HG02943 (cell line): ENCODE measurements at regions not wholly inside any gene's neighbourhood (a gene's known extent, or its start where the extent isn't known, plus 50 kb on each side); places are given as distances from the start of the nearest gene placed in this dataset.
"Not testable (repeated sequence)": the region's sequence is repeated elsewhere in the genome, so short reads cannot be mapped to it uniquely, and the experiment has no call there.

ENCODE experiments used
- ATAC-seq: cut with Tn5 transposase; IDR thresholded peaks from one replicate; pipeline ENCODE4 v1.9.1; 2021; ENCODE audit warnings: mild to moderate bottlenecking, low read depth, moderate library complexity; ENCODE audit not compliant: unreplicated experiment

DNA sequence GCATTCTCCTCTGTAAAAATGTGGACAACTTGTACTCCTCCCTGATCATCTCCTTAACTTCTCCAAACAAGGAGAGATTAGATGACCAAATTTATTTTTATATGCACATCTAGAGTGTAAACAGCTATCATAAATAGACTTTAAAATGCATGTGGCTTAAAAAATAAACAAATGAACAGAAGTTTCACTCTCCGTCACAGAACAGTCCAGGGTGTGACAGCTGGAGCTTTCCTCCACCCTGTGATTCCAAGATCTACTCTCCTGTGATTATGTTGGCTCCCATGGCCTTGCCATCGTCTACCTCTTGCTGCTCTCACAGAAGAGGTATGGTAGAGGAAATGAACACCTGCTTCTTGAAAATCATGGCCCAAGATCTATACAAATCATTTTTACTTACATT is 560.2 kb downstream of the TOX3 start:
- ATAC-seq = no peak

GRCh38 chr16:51986301-51986700 is 560.6 kb downstream of the TOX3 start:
- no peak for ATAC-seq

DNA sequence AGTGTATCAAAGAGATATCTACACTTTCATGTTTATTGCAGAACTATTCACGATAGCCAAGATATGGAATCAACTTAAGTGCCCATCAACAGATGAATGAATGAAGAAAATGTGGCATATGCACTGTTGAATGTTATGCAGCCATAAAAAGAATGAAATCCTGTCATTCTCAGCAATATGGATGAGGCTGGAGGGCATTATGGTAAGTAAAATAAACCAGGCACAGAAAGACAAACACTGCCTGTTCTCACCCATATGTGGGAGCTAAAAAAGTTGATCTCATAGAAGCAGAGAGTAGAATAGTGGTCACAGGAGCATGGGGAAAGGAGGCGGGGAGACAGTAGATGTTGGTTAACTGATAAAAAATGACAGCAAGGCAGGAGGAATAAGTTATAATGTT is 561.8 kb downstream of the TOX3 start:
- no peak for ATAC-seq

GRCh38 chr16:51984395-51984794 is 562.5 kb downstream of the TOX3 start:
- ATAC-seq = no peak

GRCh38 chr16:51982715-51983680 is 563.9 kb downstream of the TOX3 start:
- no peak for ATAC-seq

DNA sequence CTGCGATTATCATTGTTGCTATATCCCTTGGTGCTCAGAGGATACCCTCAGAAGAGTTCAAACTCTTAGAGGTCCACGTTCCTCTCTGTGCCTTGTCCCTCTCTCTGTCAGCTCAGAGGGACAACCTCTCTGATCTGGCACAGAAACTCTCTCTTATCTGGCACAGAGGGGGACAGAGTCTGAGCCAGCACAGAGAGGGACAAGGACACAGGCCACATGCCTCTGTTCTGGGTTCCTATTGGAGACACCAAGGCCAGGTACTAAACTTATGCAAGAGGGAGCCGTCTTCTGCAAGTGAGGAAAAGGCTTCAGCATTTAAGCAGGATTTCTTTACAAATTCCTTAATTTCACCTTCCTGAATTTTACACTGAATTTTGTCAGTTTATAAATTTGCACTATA is 565.2 kb downstream of the TOX3 start:
- no peak for ATAC-seq

DNA sequence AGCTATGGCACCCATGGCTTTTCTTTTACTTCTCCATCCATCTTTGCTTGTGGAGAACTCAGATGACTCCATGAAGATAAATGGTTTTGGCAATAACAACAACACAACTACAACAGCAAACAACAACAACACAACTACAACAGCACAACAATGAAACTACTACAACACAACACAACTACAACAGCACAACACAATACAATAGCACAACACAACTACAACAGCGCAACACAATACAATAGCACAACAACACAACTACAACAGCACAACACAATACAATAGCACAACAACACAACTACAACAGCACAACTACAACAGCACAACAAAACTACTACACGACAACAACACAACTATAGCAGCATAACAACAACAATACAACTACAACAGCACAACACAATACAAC is 569.4 kb downstream of the TOX3 start:
- ATAC-seq = not testable (repeated sequence)

DNA sequence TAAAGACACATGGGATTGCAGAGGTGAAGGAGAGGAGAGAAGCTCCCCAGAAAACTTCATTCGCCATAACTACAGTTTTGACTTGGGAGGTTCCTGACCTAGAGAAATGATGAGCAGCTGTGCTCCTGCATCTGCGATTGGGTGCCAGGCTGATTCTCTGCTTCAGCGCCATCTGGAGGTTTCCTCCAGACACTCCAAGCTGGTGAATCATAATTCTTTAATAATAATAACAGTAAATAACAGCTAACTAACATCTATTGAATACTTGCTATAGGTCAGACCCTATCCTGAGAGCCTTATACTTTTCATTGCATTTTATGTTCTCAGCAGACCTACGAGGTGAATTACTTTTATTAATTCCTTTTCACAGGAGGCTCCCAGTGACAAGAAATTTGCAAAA is 575.8 kb downstream of the TOX3 start:
- ATAC-seq = no peak

- ATAC-seq = no peak
These were observed 578.2 kb downstream of the TOX3 start for GRCh38 chr16:51968749-51969148.

DNA sequence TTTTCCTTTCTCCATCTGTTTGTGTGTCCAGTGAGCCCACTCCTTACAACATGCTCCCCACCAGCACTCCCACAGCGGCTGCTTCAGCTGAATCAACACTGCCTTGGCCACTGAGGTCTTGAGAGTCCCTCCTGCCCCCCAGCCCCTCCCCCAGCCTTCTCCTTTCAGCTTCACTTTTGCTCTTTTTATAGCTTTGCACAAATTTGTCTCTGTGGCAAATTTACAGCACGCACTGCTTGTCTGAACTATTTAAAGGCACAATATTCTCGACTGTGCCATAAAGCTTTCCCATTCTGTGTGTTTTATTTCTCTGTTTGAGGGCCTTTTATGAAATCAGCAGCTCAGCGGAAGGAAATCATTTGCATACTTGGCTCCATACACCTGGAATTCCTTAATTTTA is 579.3 kb downstream of the TOX3 start:
- no peak for ATAC-seq

GRCh38 chr16:51960931-51961330 is 586.0 kb downstream of the TOX3 start:
- no peak for ATAC-seq

GRCh38 chr16:51953286-51953985 is 593.5 kb downstream of the TOX3 start:
- no peak for ATAC-seq

DNA sequence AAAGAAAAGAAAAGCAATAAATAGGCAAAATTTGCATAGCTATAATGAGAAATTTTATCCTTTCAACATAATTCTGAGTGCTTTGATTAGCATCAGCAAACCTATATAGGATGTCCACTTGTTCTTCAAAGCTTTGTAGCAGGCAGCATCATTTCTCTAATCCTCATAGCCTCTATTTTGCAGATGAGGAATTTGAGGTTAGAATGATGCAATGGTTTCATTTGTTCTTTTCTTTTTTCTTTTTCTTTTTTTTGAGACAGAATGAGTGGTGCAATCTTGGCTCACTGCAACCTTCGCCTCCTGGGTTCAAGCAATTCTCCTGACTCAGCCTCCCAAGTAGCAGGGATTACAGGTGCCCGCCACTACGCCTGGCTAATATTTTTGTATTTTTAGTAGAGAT is 594.4 kb downstream of the TOX3 start:
- ATAC-seq = no peak

DNA sequence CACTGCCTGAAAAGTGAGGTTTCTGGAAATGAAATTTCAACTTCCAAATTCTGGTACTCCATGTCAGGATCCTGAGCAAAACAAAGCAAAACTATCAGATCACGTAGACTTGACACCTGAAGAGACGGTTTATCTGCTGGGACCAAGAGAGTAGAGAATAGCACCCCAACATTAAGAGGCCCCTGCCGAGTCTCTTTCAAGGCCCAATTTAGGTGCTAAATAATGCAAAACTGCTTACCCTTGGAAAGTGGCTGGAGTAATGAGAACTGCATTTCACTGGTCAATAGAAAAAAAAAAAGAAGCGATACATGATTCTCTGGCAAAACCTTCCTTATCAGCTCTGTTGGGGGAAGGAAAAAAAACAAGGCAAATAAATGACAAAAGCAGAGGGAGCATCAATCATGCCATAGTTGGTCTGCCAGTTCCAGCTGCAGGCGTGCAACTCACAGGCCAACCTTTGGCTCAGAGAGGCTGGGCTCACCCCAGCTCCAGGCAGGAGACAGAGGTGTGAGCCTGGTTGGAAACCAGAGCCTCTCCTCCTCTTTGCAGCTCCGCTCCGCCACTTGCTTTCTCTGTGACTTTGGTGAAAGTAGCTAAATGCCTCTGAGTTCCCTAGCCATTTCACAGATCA is 595.2 kb downstream of the TOX3 start:
- ATAC-seq = no peak

- ATAC-seq = no peak
These were observed 596.7 kb downstream of the TOX3 start for GRCh38 chr16:51950118-51950780.

GRCh38 chr16:51949282-51949681 is 597.7 kb downstream of the TOX3 start:
- no peak for ATAC-seq

GRCh38 chr16:51941412-51941811 is 605.5 kb downstream of the TOX3 start:
- no peak for ATAC-seq

DNA sequence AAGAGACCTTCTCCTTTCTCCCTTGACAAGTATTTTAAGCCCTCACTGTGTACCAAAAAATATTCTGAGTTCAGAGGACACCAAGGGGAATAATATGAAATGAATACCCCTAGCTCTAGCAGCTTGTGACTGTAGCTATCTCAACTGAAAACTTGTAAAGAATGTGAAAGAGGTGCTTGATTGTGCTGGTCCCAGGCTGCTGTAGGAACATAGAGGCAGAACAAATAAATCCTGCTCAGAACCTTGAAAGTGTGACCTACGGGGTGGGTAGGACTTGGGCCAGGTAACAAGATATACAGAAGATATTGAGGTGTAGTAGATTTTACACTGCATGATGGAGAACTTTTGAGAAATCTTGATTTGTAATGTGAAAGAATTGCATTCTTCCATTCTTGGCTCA is 606.8 kb downstream of the TOX3 start:
- no peak for ATAC-seq

- no peak for ATAC-seq
These were observed 607.5 kb downstream of the TOX3 start for GRCh38 chr16:51939378-51939871.

DNA sequence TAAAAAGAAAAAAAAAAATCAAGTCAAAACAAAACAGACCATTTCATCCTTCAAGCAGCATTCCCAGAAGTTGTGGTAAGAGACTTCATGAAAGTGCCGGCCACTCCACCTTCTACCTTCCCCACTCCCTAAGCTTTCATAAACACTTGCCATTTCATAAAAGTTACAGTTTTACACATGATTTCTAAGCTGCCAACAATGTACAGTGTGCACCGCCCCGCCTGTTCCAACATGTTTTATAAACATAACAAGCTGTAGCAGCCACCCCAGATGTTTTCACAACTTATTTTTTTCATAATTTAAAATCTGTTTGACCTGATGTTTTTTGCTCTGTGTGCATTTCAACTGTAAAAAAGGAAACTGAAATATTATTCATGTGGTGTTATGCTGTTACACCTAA is 608.1 kb downstream of the TOX3 start:
- ATAC-seq = no peak

- no peak for ATAC-seq
These were observed 609.2 kb downstream of the TOX3 start for GRCh38 chr16:51937771-51938170.
